SK-N-SH (cell line): ENCODE measurements at regions not wholly inside any gene's neighbourhood (a gene's known extent, or its start where the extent isn't known, plus 50 kb on each side); places are given as distances from the start of the nearest gene placed in this dataset.

Experiments
- CTCF ChIA-PET: fragments of 300-600, 350-600 bp; formaldehyde crosslinking; extraction: SDS; loops from one replicate; lab custom pipeline; 2021; lab: Yijun Ruan, JAX
- POLR2A ChIA-PET: fragments of 350-600 bp; sonication (Branson Sonifier 250); formaldehyde crosslinking; extraction: SDS; loops from one replicate; lab custom pipeline; 2020; ENCODE audit warnings: antibody characterized with exemption, inconsistent platforms; lab: Yijun Ruan, JAX
- DNase-seq: peaks from one replicate; pipeline ENCODE4 v3.0.0; 2012
- H2AFZ ChIP-seq: fragments of 200-600 bp; sonication (generic); 2 replicates; pipeline ENCODE4 v1.8.1; 2016; ENCODE audit warnings: antibody characterized with exemption, mild to moderate bottlenecking, low read depth
- H3F3A ChIP-seq: fragments of 200-600 bp; sonication (generic); replicated peaks from 2 replicates; pipeline ENCODE3; 2016; ENCODE audit warnings: antibody characterized with exemption, mild to moderate bottlenecking; ENCODE audit not compliant: insufficient read depth
- H3K27ac ChIP-seq, 2 experiments: fragments of 200-500 bp in 1 of 2; fragments of 200-600 bp in 1 of 2; sonication (Bioruptor generic) in 1 of 2; sonication (generic), shearing (Covaris generic) in 1 of 2; 2 replicates each; pipeline versions ENCODE4 v1.5.1 to v1.6.1; 2014 to 2016; ENCODE audit warnings: low read depth in 2 of 2, inconsistent platforms in 1 of 2, low read length in 1 of 2, mild to moderate bottlenecking in 1 of 2, mixed read lengths in 1 of 2
- H3K27me3 ChIP-seq: fragments of 200-600 bp; sonication (generic), shearing (Covaris generic); 2 replicates; pipeline ENCODE4 v1.6.1; 2016; ENCODE audit warnings: mixed run types; ENCODE audit not compliant: insufficient read depth
- H3K36me3 ChIP-seq, 2 experiments: fragments of 200-500 bp in 1 of 2; fragments of 200-600 bp in 1 of 2; sonication (Bioruptor generic) in 1 of 2; sonication (generic) in 1 of 2; replicated peaks in 1 of 2; 2 replicates each; pipeline versions ENCODE3 to v1.5.1; 2014 to 2016; ENCODE audit warnings: low read length in 1 of 2, mild to moderate bottlenecking in 1 of 2; ENCODE audit not compliant: insufficient read depth in 2 of 2, control insufficient read depth in 1 of 2
- H3K4me1 ChIP-seq, 2 experiments: fragments of 200-500 bp in 1 of 2; fragments of 200-600 bp in 1 of 2; sonication (Bioruptor generic) in 1 of 2; sonication (generic), shearing (Covaris generic) in 1 of 2; 2 replicates each; pipeline versions ENCODE4 v1.5.1 to v1.6.1; 2014 to 2016; ENCODE audit warnings: low read depth in 1 of 2, low read length in 1 of 2, mixed run types in 1 of 2; ENCODE audit not compliant: insufficient read depth in 2 of 2, control insufficient read depth in 1 of 2
- H3K4me2 ChIP-seq: fragments of 200-600 bp; sonication (generic), shearing (Covaris generic); 2 replicates; pipeline ENCODE4 v1.6.1; 2017; ENCODE audit warnings: mixed run types
- H3K4me3 ChIP-seq, 2 experiments: fragments of 200-500 bp in 1 of 2; fragments of 200-600 bp in 1 of 2; sonication (Bioruptor generic) in 1 of 2; sonication (generic), shearing (Covaris generic) in 1 of 2; 2 replicates each; pipeline versions ENCODE4 v1.5.1 to v1.8.1; 2014 to 2016; ENCODE audit warnings: low read depth in 2 of 2, inconsistent platforms in 1 of 2, low read length in 1 of 2, mild to moderate bottlenecking in 1 of 2, mixed read lengths in 1 of 2, moderate library complexity in 1 of 2
- H3K79me2 ChIP-seq: fragments of 200-600 bp; sonication (generic); 2 replicates; pipeline ENCODE4 v1.8.1; 2017; ENCODE audit warnings: mild to moderate bottlenecking; ENCODE audit not compliant: insufficient read depth
- H3K9ac ChIP-seq: fragments of 200-600 bp; sonication (generic); 2 replicates; pipeline ENCODE4 v1.6.1; 2017; ENCODE audit warnings: mixed run types
- H3K9me2 ChIP-seq: fragments of 200-600 bp; sonication (generic); 2 replicates; pipeline ENCODE4 v1.6.1; 2017; ENCODE audit warnings: mixed run types
- H3K9me3 ChIP-seq: fragments of 200-600 bp; sonication (generic); 2 replicates; pipeline ENCODE4 v1.6.1; 2017; ENCODE audit warnings: mixed run types, mild to moderate bottlenecking, moderate library complexity
- H4K20me1 ChIP-seq: fragments of 200-600 bp; sonication (generic); 2 replicates; pipeline ENCODE4 v1.6.1; 2017; ENCODE audit warnings: mild to moderate bottlenecking, mixed run types; ENCODE audit not compliant: insufficient read depth
- CHD2 ChIP-seq: fragments of 150-350 bp; IDR thresholded peaks from 2 replicates; pipeline ENCODE4 v1.6.1; 2018; ENCODE audit warnings: low read length; ENCODE audit not compliant: partially characterized antibody
- ELF1 ChIP-seq: IDR thresholded peaks from 2 replicates; pipeline ENCODE4 v1.4.0; 2012
- FOSL2 ChIP-seq: IDR thresholded peaks from 2 replicates; pipeline ENCODE4 v1.4.0; 2012; ENCODE audit warnings: low read depth, mild to moderate bottlenecking, moderate library complexity, borderline replicate concordance
- FOXJ3 ChIP-seq: sonication (generic); formaldehyde crosslinking; IDR thresholded peaks from 2 replicates; pipeline ENCODE4 v1.5.1; 2020; ENCODE audit warnings: mild to moderate bottlenecking, missing genetic modification reagents
- FOXM1 ChIP-seq: IDR thresholded peaks from 2 replicates; pipeline ENCODE4 v1.4.0; 2012; ENCODE audit warnings: low read depth, mild to moderate bottlenecking
- GATA2 ChIP-seq: sonication (generic); formaldehyde crosslinking; IDR thresholded peaks from 2 replicates; pipeline ENCODE4 v1.5.0; 2020; ENCODE audit warnings: mild to moderate bottlenecking, missing genetic modification reagents
- IRF3 ChIP-seq: fragments of 150-350 bp; IDR thresholded peaks from 2 replicates; pipeline ENCODE4 v1.6.1; 2016; ENCODE audit warnings: mild to moderate bottlenecking, low read depth, low read length
- JUND ChIP-seq: IDR thresholded peaks from 2 replicates; pipeline ENCODE4 v1.4.0; 2012
- MEF2A ChIP-seq: IDR thresholded peaks from 2 replicates; pipeline ENCODE4 v1.4.0; 2012; ENCODE audit warnings: low read depth, borderline replicate concordance
- MXI1 ChIP-seq: IDR thresholded peaks from 2 replicates; pipeline ENCODE4 v1.6.1; 2012; ENCODE audit warnings: mild to moderate bottlenecking, low read depth, low read length, improper control_type of control experiment
- NFIC ChIP-seq: IDR thresholded peaks from 2 replicates; pipeline ENCODE4 v1.4.0; 2012; ENCODE audit warnings: borderline replicate concordance
- NRF1 ChIP-seq: IDR thresholded peaks from 2 replicates; pipeline ENCODE4 v1.6.1; 2012; ENCODE audit warnings: low read depth, mild to moderate bottlenecking, low read length
- PBX3 ChIP-seq: IDR thresholded peaks from 2 replicates; pipeline ENCODE4; 2012
- RCOR1 ChIP-seq: fragments of 150-350 bp; IDR thresholded peaks from 2 replicates; pipeline ENCODE4 v1.6.1; 2017; ENCODE audit warnings: antibody characterized with exemption, low read length
- RFX5 ChIP-seq: IDR thresholded peaks from 2 replicates; pipeline ENCODE4 v1.6.1; 2012; ENCODE audit warnings: mild to moderate bottlenecking, improper control_type of control experiment, low read length
- RXRA ChIP-seq: IDR thresholded peaks from 2 replicates; pipeline ENCODE4 v1.4.0; 2012; ENCODE audit warnings: low read depth, mild to moderate bottlenecking, borderline replicate concordance
- SIN3A ChIP-seq: IDR thresholded peaks from 2 replicates; pipeline ENCODE4 v1.6.1; 2012; ENCODE audit warnings: low read depth, mild to moderate bottlenecking, low read length, moderate library complexity, borderline replicate concordance
- SMC3 ChIP-seq: IDR thresholded peaks from 2 replicates; pipeline ENCODE4 v1.6.1; 2012; ENCODE audit warnings: low read depth, low read length, improper control_type of control experiment
- TAF1 ChIP-seq: IDR thresholded peaks from 2 replicates; pipeline ENCODE4 v1.6.1; 2012; ENCODE audit warnings: low read depth, mild to moderate bottlenecking, low read length, moderate library complexity, borderline replicate concordance
- TEAD4 ChIP-seq: IDR thresholded peaks from 2 replicates; pipeline ENCODE4 v1.4.0; 2012; ENCODE audit warnings: mild to moderate bottlenecking, borderline replicate concordance; ENCODE audit not compliant: insufficient read depth
- USF1 ChIP-seq: IDR thresholded peaks from 2 replicates; pipeline ENCODE4 v1.4.0; 2012; ENCODE audit warnings: low read depth, borderline replicate concordance
- YY1 ChIP-seq: IDR thresholded peaks from 2 replicates; pipeline ENCODE4 v1.4.0; 2012; ENCODE audit warnings: low read depth, mild to moderate bottlenecking
- WGBS: methylation state at CpG from one replicate; pipeline ENCODE4 v1.1.6; 2017; ENCODE audit warnings: low lambda C conversion rate; 5-methylcytosine and 5-hydroxymethylcytosine counted together

- Histone ChIP-seq H3K4me2 (no peak overlapping the region), H3K27ac (0 out of 4 replicates have a peak overlapping the region, but pooled peaks of 1 of the 2 experiments have one; percentile 20), H3K36me3 (peaks cover 0 to 10% of the 10 kb centered on the region in 2 experiments), H3F3A (peaks cover 46% of the 10 kb centered on the region), H3K9me3 (no peaks in the 10 kb centered on the region)
- 79% methylated on average over 1 of the region's 1 CpG for WGBS
- POLR2A ChIA-PET = no interaction called here
- no peak for TF ChIP-seq YY1
- no peak for TF ChIP-seq ELF1
- TF ChIP-seq SIN3A = no peak
- no peak for TF ChIP-seq TEAD4
- no peak for TF ChIP-seq FOXJ3 (CRISPR knock-in tag)
- no peak for TF ChIP-seq FOSL2
- TF ChIP-seq MEF2A = no peak
- TF ChIP-seq IRF3 = no peak
- TF ChIP-seq NRF1 = no peak
- TF ChIP-seq FOXM1 = no peak
- TF ChIP-seq MXI1 = no peak
- no peak for TF ChIP-seq PBX3
- TF ChIP-seq NFIC = no peak
- no peak for TF ChIP-seq RFX5
- no peak for TF ChIP-seq GATA2 (CRISPR knock-in tag)
- no peak for TF ChIP-seq USF1
- TF ChIP-seq JUND = no peak
- TF ChIP-seq RXRA = no peak
- TF ChIP-seq, all 33 proteins: peak for 0
- CTCF ChIA-PET = interaction anchor here (0.9 to 1.6 kb wide), 3 partner anchors 22 to 100 kb away, joined by 3 to 5 read pairs (median 4); no protein-coding TSS in a partner anchor
- Histone ChIP-seq H3K4me1 (peaks cover 17 to 79% of the 10 kb centered on the region in 2 experiments), H3K27me3 (no peaks in the 10 kb centered on the region), H2AFZ (no peak overlapping the region), H3K9me2 (no peaks in the 10 kb centered on the region), H3K4me3 (no peak overlapping the region), H3K9ac (no peak overlapping the region), H3K79me2 (peaks cover 99% of the 10 kb centered on the region), H4K20me1 (peaks cover 26% of the 10 kb centered on the region)
- DNase-seq = no peak
Measured at GRCh38 chr6:56751604-56752003, 108.9 kb upstream of the DST start.

- H3K27ac ChIP-seq = peak overlapping the region in 1 of 2 experiments; percentile 73; a peak in 2 of 4 replicates
- H3K79me2 ChIP-seq = peaks cover 99% of the 10 kb centered on the region
- peaks cover 0 to 13% of the 10 kb centered on the region in 2 experiments for H3K36me3 ChIP-seq
- H3K4me1 ChIP-seq = peaks cover 9 to 76% of the 10 kb centered on the region in 2 experiments
- peaks cover 17% of the 10 kb centered on the region; the same call in 1 of the 2 replicates for H4K20me1 ChIP-seq
- H3K4me3 ChIP-seq = no peak overlapping the region
- no peaks in the 10 kb centered on the region for H3K9me3 ChIP-seq
- TF ChIP-seq SMC3 (no peak), MEF2A (no peak), YY1 (no peak), TAF1 (no peak), RCOR1 (no peak), RFX5 (no peak), CHD2 (no peak), RXRA (no peak), GATA2 (CRISPR knock-in tag) (no peak)
- H3K9me2 ChIP-seq = no peaks in the 10 kb centered on the region
- ChIA-PET POLR2A (no interaction called here), CTCF (no interaction called here)
- no peak overlapping the region for H3K9ac ChIP-seq
- 0 out of 2 replicates have a peak overlapping the region, but pooled peaks have one; percentile 14 for H3K4me2 ChIP-seq
- no peaks in the 10 kb centered on the region for H3K27me3 ChIP-seq
- H3F3A ChIP-seq = peaks cover 46% of the 10 kb centered on the region
- no peak overlapping the region for H2AFZ ChIP-seq
- DNase-seq = no peak
Measured at GRCh38 chr6:56750686-56751085, 108.0 kb upstream of the DST start.
